Sigmoid colon (tissue), 6 donors: ENCODE measurements at regions not wholly inside any gene's neighbourhood (a gene's known extent, or its start where the extent isn't known, plus 50 kb on each side); places are given as distances from the start of the nearest gene placed in this dataset.

Source experiments
- DNase-seq: peaks from one replicate; pipeline ENCODE4 v3.0.0-alpha.2; 2019
- H3K27ac ChIP-seq, 4 donors: fragments of 200-600 bp; sonication (generic); one replicate each; pipeline ENCODE4 v1.5.1; 2016 to 2019; ENCODE audit warnings: mild to moderate bottlenecking in 1 of 4
- H3K27me3 ChIP-seq, 3 donors: fragments of 200-600 bp; sonication (generic); one replicate each; pipeline ENCODE4 v1.5.1; 2019; ENCODE audit warnings: mild to moderate bottlenecking in 1 of 3
- H3K36me3 ChIP-seq, 4 donors: fragments of 200-600 bp; sonication (generic); one replicate each; pipeline ENCODE4 v1.5.1; 2016 to 2019
- H3K4me1 ChIP-seq, 4 donors: fragments of 200-600 bp; sonication (generic); one replicate each; pipeline ENCODE4 v1.5.1; 2017 to 2019
- H3K4me3 ChIP-seq, 4 donors: fragments of 200-600 bp; sonication (generic); one replicate each; pipeline ENCODE4 v1.5.1; 2017 to 2019; ENCODE audit warnings: mild to moderate bottlenecking in 2 of 4, moderate library complexity in 1 of 4
- H3K9me3 ChIP-seq, 4 donors: fragments of 200-600 bp in 3 of 4; sonication (generic) in 3 of 4; one replicate each; pipeline versions ENCODE4 v1.5.1 to v1.6.1; 2013 to 2019
- EP300 ChIP-seq, 4 donors: sonication (generic); formaldehyde crosslinking; IDR thresholded peaks; one replicate each; pipeline ENCODE4 v1.6.1; 2017; ENCODE audit warnings: antibody characterized with exemption in 4 of 4
- POLR2A ChIP-seq, 2 donors: fragments of 450-650 bp; IDR thresholded peaks; one replicate each; pipeline ENCODE4 v1.6.1; 2016; ENCODE audit warnings: antibody characterized with exemption in 2 of 2, mild to moderate bottlenecking in 2 of 2, moderate library complexity in 2 of 2
- POLR2AphosphoS5 ChIP-seq, 4 donors: sonication (generic); formaldehyde crosslinking; IDR thresholded peaks; one replicate each; pipeline ENCODE4 v1.6.1; 2017; ENCODE audit warnings: antibody characterized with exemption in 4 of 4
- WGBS, 2 donors: extraction: QIAGEN DNeasy Blood & Tissue Kit; methylation state at CpG; one replicate each; pipeline ENCODE4 v1.1.7; 2013; 5-methylcytosine and 5-hydroxymethylcytosine counted together
- intact Hi-C: fragments of 100-400 bp; cut with DNase I; formaldehyde crosslinking; loops from one replicate; pipeline ENCODE4 v1.15.1; 2023
- TF ChIP-seq, protein P1 (sequence below), 4 experiments: fragments of 450-650 bp in 3 of 4; fragments of 200-600 bp in 1 of 4; IDR thresholded peaks; one replicate each; pipeline ENCODE4 v1.5.1; 2016 to 2019; ENCODE audit warnings: antibody characterized with exemption in 4 of 4, mild to moderate bottlenecking in 3 of 4, moderate library complexity in 2 of 4
- donor health status: healthy with polysubstance abuse.
- donor health status: healthy.

GRCh38 chr15:72953306-72953705 is 99.0 kb upstream of the NEO1 start:
- Histone ChIP-seq H3K27ac (no peak overlapping the region), H3K9me3 (no peaks in the 10 kb centered on the region), H3K4me3 (no peak overlapping the region), H3K27me3 (no peaks in the 10 kb centered on the region), H3K36me3 (no peaks in the 10 kb centered on the region), H3K4me1 (no peaks in the 10 kb centered on the region)
- WGBS, 2 donors = 94 to 95% methylated on average over 6 of the region's 6 CpGs
- DNase-seq = no peak
- intact Hi-C loops = no loop called here
- no peak for TF ChIP-seq POLR2A (IDR thresholded peaks at IDR 0.05)
- TF ChIP-seq, protein P1, sequence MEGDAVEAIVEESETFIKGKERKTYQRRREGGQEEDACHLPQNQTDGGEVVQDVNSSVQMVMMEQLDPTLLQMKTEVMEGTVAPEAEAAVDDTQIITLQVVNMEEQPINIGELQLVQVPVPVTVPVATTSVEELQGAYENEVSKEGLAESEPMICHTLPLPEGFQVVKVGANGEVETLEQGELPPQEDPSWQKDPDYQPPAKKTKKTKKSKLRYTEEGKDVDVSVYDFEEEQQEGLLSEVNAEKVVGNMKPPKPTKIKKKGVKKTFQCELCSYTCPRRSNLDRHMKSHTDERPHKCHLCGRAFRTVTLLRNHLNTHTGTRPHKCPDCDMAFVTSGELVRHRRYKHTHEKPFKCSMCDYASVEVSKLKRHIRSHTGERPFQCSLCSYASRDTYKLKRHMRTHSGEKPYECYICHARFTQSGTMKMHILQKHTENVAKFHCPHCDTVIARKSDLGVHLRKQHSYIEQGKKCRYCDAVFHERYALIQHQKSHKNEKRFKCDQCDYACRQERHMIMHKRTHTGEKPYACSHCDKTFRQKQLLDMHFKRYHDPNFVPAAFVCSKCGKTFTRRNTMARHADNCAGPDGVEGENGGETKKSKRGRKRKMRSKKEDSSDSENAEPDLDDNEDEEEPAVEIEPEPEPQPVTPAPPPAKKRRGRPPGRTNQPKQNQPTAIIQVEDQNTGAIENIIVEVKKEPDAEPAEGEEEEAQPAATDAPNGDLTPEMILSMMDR (IDR thresholded peaks at IDR 0.05) = no peak
- TF ChIP-seq EP300 (IDR thresholded peaks at IDR 0.05) = no peak
- TF ChIP-seq POLR2AphosphoS5 (IDR thresholded peaks at IDR 0.05) = no peak

DNA sequence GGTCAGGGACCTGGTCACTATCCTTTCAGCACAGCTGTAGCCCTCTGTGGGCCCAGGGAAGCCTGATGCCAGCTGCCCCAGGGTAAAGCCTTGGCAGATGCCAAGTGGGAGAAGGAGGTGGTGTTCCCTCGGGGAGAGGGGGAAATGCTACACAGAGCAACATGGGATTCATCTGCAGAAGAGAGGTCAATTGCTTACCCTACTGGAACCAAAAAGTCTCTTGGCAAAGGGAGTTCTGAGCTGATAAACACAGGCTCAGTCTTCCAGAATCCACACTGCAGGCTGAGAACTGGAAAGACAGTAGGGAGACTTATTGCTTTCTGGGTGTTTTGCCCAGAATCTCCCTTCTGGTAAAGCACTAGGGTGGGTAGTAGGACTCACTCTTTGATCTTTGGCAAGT is 100.1 kb upstream of the NEO1 start:
- TF ChIP-seq POLR2A (IDR thresholded peaks at IDR 0.05) = no peak
- no peak for DNase-seq
- intact Hi-C loops = no loop called here

DNA sequence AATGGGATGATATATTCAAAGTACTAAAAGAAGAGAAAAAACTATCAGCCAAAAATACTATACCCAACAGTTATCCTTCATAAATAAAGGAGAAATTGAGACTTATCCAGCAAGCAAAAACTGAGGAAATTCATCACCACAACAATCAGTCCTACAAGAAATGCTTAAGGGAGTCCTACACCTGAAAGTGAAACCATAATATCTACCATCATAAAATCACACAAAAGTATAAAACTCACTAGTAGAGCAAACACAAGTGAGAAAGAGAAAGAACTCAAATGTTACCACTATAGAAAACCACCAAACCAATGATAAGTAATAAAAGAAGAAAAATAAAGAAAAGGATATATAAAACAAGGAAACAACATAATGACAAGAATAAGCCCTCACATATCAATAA is 103.6 kb upstream of the NEO1 start:
- TF ChIP-seq POLR2A (IDR thresholded peaks at IDR 0.05) = no peak
- TF ChIP-seq POLR2AphosphoS5 (IDR thresholded peaks at IDR 0.05) = no peak
- TF ChIP-seq, protein P1 (IDR thresholded peaks at IDR 0.05) = no peak
- TF ChIP-seq EP300 (IDR thresholded peaks at IDR 0.05) = no peak
- no peak for DNase-seq
- H3K36me3 ChIP-seq = no peaks in the 10 kb centered on the region
- H3K9me3 ChIP-seq = peaks cover 0 to 3% (median 0%) of the 10 kb centered on the region in 4 donors
- H3K4me3 ChIP-seq = no peak overlapping the region
- no peaks in the 10 kb centered on the region for H3K4me1 ChIP-seq
- H3K27ac ChIP-seq = no peak overlapping the region
- intact Hi-C loops = no loop called here
- no peaks in the 10 kb centered on the region for H3K27me3 ChIP-seq

More for the DNA sequence above, 100.1 kb upstream of the NEO1 start:
- WGBS, 2 donors = 78 to 89% methylated on average over 1 of the region's 1 CpG
- Histone ChIP-seq H3K4me1 (no peaks in the 10 kb centered on the region), H3K27me3 (no peaks in the 10 kb centered on the region), H3K9me3 (peaks cover 0 to 3% (median 0%) of the 10 kb centered on the region in 4 donors), H3K36me3 (no peaks in the 10 kb centered on the region), H3K27ac (no peak overlapping the region), H3K4me3 (no peak overlapping the region)

DNA sequence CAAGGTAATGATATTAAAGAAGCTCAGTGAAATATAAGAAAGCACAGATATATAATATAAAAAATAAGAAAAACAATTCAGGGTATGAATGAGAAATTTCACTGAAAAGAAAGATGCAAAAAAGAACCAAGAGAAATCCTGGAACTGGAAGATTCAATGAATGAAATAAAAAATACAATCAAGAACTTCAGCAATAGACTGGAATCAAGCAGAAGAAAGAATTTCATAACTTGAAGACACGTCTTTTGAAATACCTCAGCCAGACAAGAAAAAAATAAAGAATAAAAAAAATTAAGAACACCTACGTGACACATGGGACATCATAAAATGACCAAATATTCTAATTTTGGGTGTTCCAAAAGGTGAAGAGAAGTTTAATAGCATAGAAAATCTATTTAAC is 104.6 kb upstream of the NEO1 start:
- DNase-seq = no peak
- TF ChIP-seq POLR2AphosphoS5 (IDR thresholded peaks at IDR 0.05) (no peak), POLR2A (IDR thresholded peaks at IDR 0.05) (no peak), EP300 (IDR thresholded peaks at IDR 0.05) (no peak)
- TF ChIP-seq, protein P1 (IDR thresholded peaks at IDR 0.05) = no peak
- H3K36me3 ChIP-seq = no peaks in the 10 kb centered on the region
- H3K27me3 ChIP-seq = no peaks in the 10 kb centered on the region
- intact Hi-C loops = no loop called here
- 94 to 95% methylated on average over 2 of the region's 2 CpGs for WGBS, 2 donors
- no peak overlapping the region for H3K27ac ChIP-seq
- H3K4me1 ChIP-seq = no peaks in the 10 kb centered on the region
- H3K4me3 ChIP-seq = no peak overlapping the region
- peaks cover 0 to 3% (median 0%) of the 10 kb centered on the region in 4 donors for H3K9me3 ChIP-seq

GRCh38 chr15:72944565-72944964 is 107.7 kb upstream of the NEO1 start:
- WGBS, 2 donors = 90 to 95% methylated on average over 2 of the region's 2 CpGs

More at GRCh38 chr15:72944565-72944964, 107.7 kb upstream of the NEO1 start:
- no peaks in the 10 kb centered on the region for H3K4me1 ChIP-seq
- H3K9me3 ChIP-seq = peaks cover 0 to 3% (median 0%) of the 10 kb centered on the region in 4 donors
- intact Hi-C loops = no loop called here
- no peak for DNase-seq
- H3K27me3 ChIP-seq = no peaks in the 10 kb centered on the region
- no peak overlapping the region for H3K4me3 ChIP-seq
- TF ChIP-seq, protein P1 (IDR thresholded peaks at IDR 0.05) = no peak
- no peak for TF ChIP-seq POLR2A (IDR thresholded peaks at IDR 0.05)
- no peak for TF ChIP-seq POLR2AphosphoS5 (IDR thresholded peaks at IDR 0.05)
- no peak for TF ChIP-seq EP300 (IDR thresholded peaks at IDR 0.05)
- no peak overlapping the region for H3K27ac ChIP-seq
- no peaks in the 10 kb centered on the region for H3K36me3 ChIP-seq
